ENCODE measurements at regions not wholly inside any gene's neighbourhood (a gene's known extent, or its start where the extent isn't known, plus 50 kb on each side); places are given as distances from the start of the nearest gene placed in this dataset.

DNA sequence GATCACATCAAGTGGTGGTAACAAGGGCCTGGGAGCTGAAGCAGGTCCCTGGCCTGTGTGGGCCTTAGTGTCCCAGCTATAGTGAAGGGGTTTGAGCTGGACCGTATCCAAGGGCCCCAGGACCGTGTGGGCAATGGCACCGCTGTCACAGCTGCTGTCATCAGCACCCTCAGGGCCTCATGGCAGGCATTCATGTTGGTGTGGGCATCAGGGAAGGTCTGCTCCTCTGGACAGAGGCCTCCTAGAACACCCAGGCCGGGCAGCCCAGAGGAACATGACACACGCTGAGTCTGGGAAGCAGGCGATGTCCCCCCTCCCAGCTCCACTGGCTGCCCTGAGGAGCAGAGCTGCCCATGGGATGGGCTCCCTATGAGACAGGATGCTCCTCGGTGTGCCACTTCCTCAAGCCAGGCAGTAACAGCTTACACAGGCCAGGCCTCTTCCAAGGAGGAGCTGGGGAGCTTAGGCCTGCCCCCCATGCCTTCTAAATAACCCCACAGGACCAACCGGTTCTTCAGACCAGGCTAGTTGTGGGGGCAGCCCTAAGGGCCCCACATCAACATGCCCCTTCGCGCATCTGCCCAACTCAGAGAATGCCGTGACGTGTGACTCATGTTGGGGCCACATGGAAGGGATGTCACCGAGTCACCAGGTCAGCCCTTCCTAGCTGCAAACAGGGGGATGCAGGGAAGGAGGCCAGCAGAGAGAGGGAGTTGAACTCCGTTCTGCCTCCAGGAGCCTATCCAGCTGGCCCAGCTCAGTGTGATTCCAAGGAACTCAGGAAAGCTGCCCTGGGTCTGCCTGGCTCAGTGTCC lies 80.4 kb downstream of the PITPNM2 start:
- TF ChIP-seq EP300 (IDR thresholded peaks at IDR 0.05), result no peak
- TF ChIP-seq POLR2A (IDR thresholded peaks at IDR 0.05), result no peak
